Tibial nerve (tissue), 4 donors: ENCODE measurements at regions not wholly inside any gene's neighbourhood (a gene's known extent, or its start where the extent isn't known, plus 50 kb on each side); places are given as distances from the start of the nearest gene placed in this dataset.

Experiments used
- DNase-seq, 2 donors: peaks; one replicate each; pipeline ENCODE4 v3.0.0-alpha.2; 2019; ENCODE audit warnings: low spot score in 2 of 2
- H3K27ac ChIP-seq, 4 donors: fragments of 200-600 bp; sonication (generic) in 3 of 4; one replicate each; pipeline ENCODE4 v1.5.1; 2017 to 2019; ENCODE audit warnings: mild to moderate bottlenecking in 1 of 4
- H3K27me3 ChIP-seq, 2 donors: fragments of 200-600 bp; sonication (generic) in 1 of 2; one replicate each; pipeline versions ENCODE4 v1.5.1 to v1.6.0; 2017 to 2019
- H3K36me3 ChIP-seq, 3 donors: fragments of 200-600 bp; sonication (generic); one replicate each; pipeline ENCODE4 v1.5.1; 2018 to 2019
- H3K4me1 ChIP-seq, 4 donors: fragments of 200-600 bp; sonication (generic) in 3 of 4; one replicate each; pipeline ENCODE4 v1.5.1; 2017 to 2019
- H3K4me3 ChIP-seq, 4 donors: fragments of 200-600 bp; sonication (generic) in 3 of 4; one replicate each; pipeline ENCODE4 v1.5.1; 2017 to 2019; ENCODE audit warnings: mild to moderate bottlenecking in 1 of 4, moderate library complexity in 1 of 4
- H3K9me3 ChIP-seq, 4 donors: fragments of 200-600 bp; sonication (generic) in 3 of 4; one replicate each; pipeline ENCODE4 v1.5.1; 2017 to 2019
- EP300 ChIP-seq, 2 donors: sonication (generic); formaldehyde crosslinking; IDR thresholded peaks; one replicate each; pipeline ENCODE4 v1.6.1; 2017; ENCODE audit warnings: antibody characterized with exemption in 2 of 2, mild to moderate bottlenecking in 1 of 2
- POLR2A ChIP-seq, 2 donors: fragments of 450-650 bp; IDR thresholded peaks; one replicate each; pipeline ENCODE4 v1.6.1; 2017; ENCODE audit warnings: antibody characterized with exemption in 2 of 2, mild to moderate bottlenecking in 2 of 2, moderate library complexity in 2 of 2
- WGBS, 2 donors: methylation state at CpG; one replicate each; pipeline ENCODE4 v1.1.5; 2018; 5-methylcytosine and 5-hydroxymethylcytosine counted together
- TF ChIP-seq, protein P1 (sequence below), 5 experiments: fragments of 200-600 bp in 3 of 5; fragments of 450-650 bp in 2 of 5; sonication (generic) in 3 of 5; IDR thresholded peaks; one replicate each; pipeline ENCODE4 v1.5.1; 2016 to 2019; ENCODE audit warnings: antibody characterized with exemption in 5 of 5, mild to moderate bottlenecking in 3 of 5, moderate library complexity in 2 of 5

DNA sequence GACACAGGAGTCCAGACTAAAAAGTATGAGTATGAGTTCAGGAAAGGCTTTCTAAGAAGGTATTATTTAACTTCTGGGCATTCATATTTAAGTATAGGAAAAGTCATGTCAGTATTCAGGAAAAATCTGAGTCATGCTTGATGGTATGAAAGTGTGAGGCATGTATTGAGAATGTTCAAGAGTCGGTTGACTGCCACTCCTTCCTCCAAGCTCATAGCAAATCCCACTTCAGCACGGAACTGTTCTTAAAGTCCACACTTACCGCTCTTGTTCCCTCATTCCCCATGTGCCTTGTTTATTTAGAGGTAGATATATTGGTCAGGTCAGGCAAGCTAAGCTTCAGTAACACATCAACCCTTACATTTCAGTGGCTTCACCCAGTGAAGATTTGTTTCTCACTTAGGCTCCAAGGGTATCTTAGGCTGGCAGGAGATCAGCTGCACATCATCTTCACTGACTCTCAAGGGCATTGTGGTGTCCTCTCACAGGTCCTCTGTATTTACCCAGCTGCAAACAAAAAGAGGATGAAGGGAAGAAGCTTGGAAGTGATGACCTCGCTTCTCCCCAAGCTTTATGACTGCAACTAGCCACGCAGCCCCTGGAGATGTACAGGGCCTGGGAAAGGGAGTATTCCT lies 1189.2 kb downstream of the EFNB2 start:
- Histone ChIP-seq H3K9me3 (no peaks in the 10 kb centered on the region), H3K4me1 (peaks cover 0 to 7% (median 0%) of the 10 kb centered on the region in 4 donors), H3K27ac (no peak overlapping the region), H3K36me3 (no peaks in the 10 kb centered on the region), H3K4me3 (no peak overlapping the region), H3K27me3 (no peaks in the 10 kb centered on the region)
- no peak for DNase-seq
- TF ChIP-seq EP300 (IDR thresholded peaks at IDR 0.05), result no peak
- no peak for TF ChIP-seq POLR2A (IDR thresholded peaks at IDR 0.05)
- TF ChIP-seq, protein P1, sequence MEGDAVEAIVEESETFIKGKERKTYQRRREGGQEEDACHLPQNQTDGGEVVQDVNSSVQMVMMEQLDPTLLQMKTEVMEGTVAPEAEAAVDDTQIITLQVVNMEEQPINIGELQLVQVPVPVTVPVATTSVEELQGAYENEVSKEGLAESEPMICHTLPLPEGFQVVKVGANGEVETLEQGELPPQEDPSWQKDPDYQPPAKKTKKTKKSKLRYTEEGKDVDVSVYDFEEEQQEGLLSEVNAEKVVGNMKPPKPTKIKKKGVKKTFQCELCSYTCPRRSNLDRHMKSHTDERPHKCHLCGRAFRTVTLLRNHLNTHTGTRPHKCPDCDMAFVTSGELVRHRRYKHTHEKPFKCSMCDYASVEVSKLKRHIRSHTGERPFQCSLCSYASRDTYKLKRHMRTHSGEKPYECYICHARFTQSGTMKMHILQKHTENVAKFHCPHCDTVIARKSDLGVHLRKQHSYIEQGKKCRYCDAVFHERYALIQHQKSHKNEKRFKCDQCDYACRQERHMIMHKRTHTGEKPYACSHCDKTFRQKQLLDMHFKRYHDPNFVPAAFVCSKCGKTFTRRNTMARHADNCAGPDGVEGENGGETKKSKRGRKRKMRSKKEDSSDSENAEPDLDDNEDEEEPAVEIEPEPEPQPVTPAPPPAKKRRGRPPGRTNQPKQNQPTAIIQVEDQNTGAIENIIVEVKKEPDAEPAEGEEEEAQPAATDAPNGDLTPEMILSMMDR (IDR thresholded peaks at IDR 0.05), result no peak
- 81 to 90% methylated on average over 5 of the region's 5 CpGs for WGBS, 2 donors

DNA sequence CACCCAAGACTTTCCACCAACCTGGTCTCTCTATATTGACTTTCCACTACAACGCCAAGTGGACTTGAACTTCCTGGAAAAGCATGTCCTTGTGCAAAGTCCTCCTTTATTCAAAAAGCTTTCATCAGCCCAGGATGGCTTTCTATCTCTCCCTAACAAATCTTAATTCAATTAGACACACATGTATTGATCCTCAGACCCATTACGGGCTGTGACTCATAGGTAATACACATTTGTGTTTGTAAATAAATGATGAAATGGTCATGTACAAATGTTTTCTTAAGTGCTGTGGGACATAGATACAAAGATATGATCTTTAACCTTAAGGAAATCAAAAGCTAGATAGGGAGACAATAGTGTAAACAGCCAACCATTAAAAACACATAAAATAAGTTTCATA lies 1189.7 kb downstream of the EFNB2 start:
- Histone ChIP-seq H3K9me3 (no peaks in the 10 kb centered on the region), H3K36me3 (no peaks in the 10 kb centered on the region), H3K4me3 (no peak overlapping the region), H3K27ac (no peak overlapping the region), H3K27me3 (no peaks in the 10 kb centered on the region), H3K4me1 (peaks cover 0 to 7% (median 0%) of the 10 kb centered on the region in 4 donors)
- DNase-seq, result no peak
- WGBS, 2 donors, result 94 to 99% methylated on average over 2 of the region's 2 CpGs
- TF ChIP-seq POLR2A (IDR thresholded peaks at IDR 0.05) (no peak), EP300 (IDR thresholded peaks at IDR 0.05) (no peak)
- TF ChIP-seq, protein P1 (IDR thresholded peaks at IDR 0.05), result no peak

DNA sequence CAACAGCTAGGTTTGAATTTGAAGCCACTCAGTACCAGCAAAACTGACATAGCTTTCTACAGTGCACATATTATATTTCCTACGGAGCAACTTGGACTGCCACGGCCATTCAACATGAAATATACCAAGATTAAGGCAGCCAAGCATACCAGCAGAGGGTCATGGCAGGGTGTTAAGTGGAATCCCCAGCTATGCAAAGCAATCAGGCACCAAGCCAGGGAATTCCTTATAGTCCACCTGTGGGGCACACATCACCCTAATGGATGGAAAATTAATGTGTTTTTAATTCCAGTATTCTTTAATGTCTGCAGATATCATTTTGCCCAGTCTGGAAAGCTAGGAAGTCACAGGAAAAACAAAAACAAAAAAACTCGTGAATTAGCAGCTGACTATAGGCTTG lies 1190.3 kb downstream of the EFNB2 start:
- H3K36me3 ChIP-seq, result no peaks in the 10 kb centered on the region
- no peaks in the 10 kb centered on the region for H3K9me3 ChIP-seq
- no peak overlapping the region for H3K4me3 ChIP-seq
- WGBS, 2 donors, result 60 to 82% methylated on average over 3 of the region's 3 CpGs
- no peak for TF ChIP-seq EP300 (IDR thresholded peaks at IDR 0.05)
- TF ChIP-seq, protein P1 (IDR thresholded peaks at IDR 0.05), result no peak
- no peak for TF ChIP-seq POLR2A (IDR thresholded peaks at IDR 0.05)
- no peaks in the 10 kb centered on the region for H3K27me3 ChIP-seq
- peaks cover 0 to 7% (median 0%) of the 10 kb centered on the region in 4 donors for H3K4me1 ChIP-seq
- no peak for DNase-seq
- H3K27ac ChIP-seq, result no peak overlapping the region

DNA sequence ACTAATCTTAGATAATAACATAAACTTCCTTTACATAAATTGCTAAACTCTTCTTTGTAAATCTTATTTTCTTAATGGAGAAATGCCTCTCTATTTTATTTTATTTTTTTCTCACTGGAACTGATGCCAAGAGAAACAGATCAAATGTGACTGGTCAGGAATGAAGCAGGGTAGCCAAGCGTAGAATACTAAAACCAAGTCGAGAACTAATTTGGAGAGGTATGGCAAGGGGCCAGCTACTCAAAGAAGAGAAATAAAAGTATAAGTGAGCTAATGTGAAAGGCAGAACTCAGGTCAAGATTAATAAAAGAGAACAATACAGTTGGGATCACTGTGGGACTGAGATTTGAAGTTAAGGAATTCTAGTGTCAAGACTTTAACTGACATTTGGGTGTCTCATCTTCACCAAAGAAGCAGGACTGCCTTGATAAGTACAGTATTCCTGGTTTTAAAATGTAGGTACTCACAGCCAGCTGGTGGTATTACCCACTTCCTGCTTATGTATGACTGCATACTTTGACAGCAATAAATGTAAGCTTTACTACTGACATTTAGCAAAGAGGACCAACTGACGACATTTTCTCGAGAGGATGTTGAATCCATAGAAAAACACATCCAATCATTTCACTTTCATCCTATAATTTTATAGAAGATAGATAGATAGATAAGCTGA lies 1192.2 kb downstream of the EFNB2 start:
- WGBS, 2 donors, result 55 to 58% methylated on average over 4 of the region's 4 CpGs
- TF ChIP-seq, protein P1 (IDR thresholded peaks at IDR 0.05), result no peak
- TF ChIP-seq EP300 (IDR thresholded peaks at IDR 0.05), result no peak
- TF ChIP-seq POLR2A (IDR thresholded peaks at IDR 0.05), result no peak
- H3K4me3 ChIP-seq, result no peak overlapping the region
- no peaks in the 10 kb centered on the region for H3K4me1 ChIP-seq
- H3K36me3 ChIP-seq, result no peaks in the 10 kb centered on the region
- H3K27ac ChIP-seq, result no peak overlapping the region
- no peaks in the 10 kb centered on the region for H3K9me3 ChIP-seq
- no peaks in the 10 kb centered on the region for H3K27me3 ChIP-seq
- DNase-seq, result no peak

DNA sequence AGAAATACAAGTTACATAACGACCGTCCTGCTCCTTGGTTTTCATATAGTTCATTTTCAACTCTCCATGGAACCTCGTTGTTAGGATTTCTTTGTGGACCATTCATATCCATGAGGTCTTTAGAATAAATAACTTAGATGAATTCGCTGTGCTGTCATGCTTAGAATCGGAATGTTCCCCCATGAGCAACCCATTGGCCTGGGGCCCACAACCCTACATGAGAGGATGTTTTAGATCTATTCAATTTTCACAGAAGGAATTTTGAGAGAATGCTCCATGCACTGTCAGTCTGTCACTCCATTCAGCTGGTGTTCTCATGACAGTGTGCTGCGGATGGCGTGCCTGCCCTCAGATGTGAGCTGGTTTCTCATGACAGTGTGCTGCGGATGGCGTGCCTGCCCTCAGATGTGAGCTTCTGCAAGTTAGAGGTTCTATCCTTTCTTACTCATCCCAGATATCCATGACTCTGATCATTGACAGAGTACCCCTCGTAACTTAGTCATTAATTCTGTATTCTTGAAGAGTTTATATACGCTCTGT lies 1193.1 kb downstream of the EFNB2 start:
- Histone ChIP-seq H3K4me3 (no peak overlapping the region), H3K27ac (no peak overlapping the region), H3K27me3 (no peaks in the 10 kb centered on the region), H3K9me3 (no peaks in the 10 kb centered on the region), H3K4me1 (no peaks in the 10 kb centered on the region), H3K36me3 (no peaks in the 10 kb centered on the region)
- 82 to 85% methylated on average over 11 of the region's 11 CpGs for WGBS, 2 donors
- no peak for DNase-seq
- TF ChIP-seq, protein P1 (IDR thresholded peaks at IDR 0.05), result no peak
- TF ChIP-seq EP300 (IDR thresholded peaks at IDR 0.05) (no peak), POLR2A (IDR thresholded peaks at IDR 0.05) (no peak)
